Stimulated activated naive B cell treated with anti-CD40 and anti-IgM and Interleukin-4, amounts not matched to agents 10 μg/mL and 1 μg/mL and 100 μg/mL, for 72 hours (primary cell): ENCODE measurements at regions not wholly inside any gene's neighbourhood (a gene's known extent, or its start where the extent isn't known, plus 50 kb on each side); places are given as distances from the start of the nearest gene placed in this dataset.
"Not testable (repeated sequence)": the region's sequence is repeated elsewhere in the genome, so short reads cannot be mapped to it uniquely, and the experiment has no call there.

Source experiments
- ATAC-seq, 2 donors: fragments of 150-1000 bp; cut with Tn5 transposase; replicated peaks; 2 replicates each; pipeline ENCODE4 v1.10.0; 2021; ENCODE audit warnings: moderate library complexity in 1 of 2
- DNase-seq: peaks from one replicate; pipeline ENCODE4 v3.0.0; 2021
- H3K27ac Mint-ChIP-seq: one replicate; pipeline ENCODE4 v1.8.0; 2022; ENCODE audit warnings: mild to moderate bottlenecking, mixed read lengths
- H3K27me3 Mint-ChIP-seq, 2 donors: one replicate each; pipeline ENCODE4 v1.8.0; 2022; ENCODE audit warnings: mixed read lengths in 2 of 2
- H3K36me3 Mint-ChIP-seq, 2 donors: one replicate each; pipeline ENCODE4 v1.8.0; 2022; ENCODE audit warnings: mixed read lengths in 2 of 2, mild to moderate bottlenecking in 1 of 2
- H3K4me1 Mint-ChIP-seq, 2 donors: one replicate each; pipeline ENCODE4 v1.8.0; 2022; ENCODE audit warnings: mixed read lengths in 2 of 2, mild to moderate bottlenecking in 1 of 2
- H3K4me3 Mint-ChIP-seq, 2 donors: one replicate each; pipeline ENCODE4 v1.8.0; 2022; ENCODE audit warnings: mild to moderate bottlenecking in 2 of 2, mixed read lengths in 2 of 2, moderate library complexity in 1 of 2
- H3K9me3 Mint-ChIP-seq, 2 donors: one replicate each; pipeline ENCODE4 v1.8.0; 2022; ENCODE audit warnings: mixed read lengths in 2 of 2, mild to moderate bottlenecking in 1 of 2

DNA sequence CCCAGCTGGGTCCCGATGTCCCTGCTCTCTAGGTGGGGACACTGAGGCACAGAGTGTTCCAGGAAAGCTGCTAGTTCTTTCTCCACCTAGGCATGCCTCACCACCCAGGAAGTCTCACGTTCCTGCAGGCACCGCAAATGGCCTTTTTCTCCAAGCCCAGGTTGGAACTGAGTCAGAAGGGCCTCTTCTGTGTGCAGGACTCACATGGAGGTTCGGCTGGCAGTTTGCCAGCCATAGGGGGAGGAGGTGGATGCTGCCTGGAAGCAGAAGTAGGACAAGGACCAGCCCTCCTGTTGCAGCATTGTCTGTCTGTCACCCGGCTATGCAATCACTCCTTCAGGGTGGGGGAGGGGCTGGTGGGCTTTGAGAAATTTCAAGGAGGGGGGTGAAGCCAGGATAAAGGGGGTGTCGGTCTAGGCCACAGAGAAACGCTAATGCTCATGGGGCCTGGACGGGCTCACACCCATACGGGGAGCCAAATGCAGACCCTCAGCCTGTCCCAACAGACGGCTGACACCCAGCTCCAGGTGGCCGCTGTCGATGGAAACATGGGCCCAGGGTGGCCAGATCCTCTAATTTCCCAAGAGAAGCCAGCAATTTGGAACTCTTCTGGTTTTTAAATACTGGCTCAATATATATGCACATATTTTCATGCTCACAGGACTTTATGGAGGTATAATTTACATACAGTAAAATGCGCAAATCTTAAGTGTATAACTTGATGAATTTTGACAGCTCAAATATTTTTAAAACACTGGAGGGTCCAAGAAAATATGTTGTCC, 120.5 kb downstream of the PHETA1 start:
- Mint-ChIP-seq H3K9me3 (peaks cover 3 to 5% of the 10 kb centered on the region in 2 donors), H3K4me1 (no peaks in the 10 kb centered on the region), H3K36me3 (no peaks in the 10 kb centered on the region), H3K27me3 (peaks cover 12 to 42% of the 10 kb centered on the region in 2 donors), H3K4me3 (no peak overlapping the region), H3K27ac (no peak overlapping the region)
- no peak for DNase-seq
- no peak for ATAC-seq

DNA sequence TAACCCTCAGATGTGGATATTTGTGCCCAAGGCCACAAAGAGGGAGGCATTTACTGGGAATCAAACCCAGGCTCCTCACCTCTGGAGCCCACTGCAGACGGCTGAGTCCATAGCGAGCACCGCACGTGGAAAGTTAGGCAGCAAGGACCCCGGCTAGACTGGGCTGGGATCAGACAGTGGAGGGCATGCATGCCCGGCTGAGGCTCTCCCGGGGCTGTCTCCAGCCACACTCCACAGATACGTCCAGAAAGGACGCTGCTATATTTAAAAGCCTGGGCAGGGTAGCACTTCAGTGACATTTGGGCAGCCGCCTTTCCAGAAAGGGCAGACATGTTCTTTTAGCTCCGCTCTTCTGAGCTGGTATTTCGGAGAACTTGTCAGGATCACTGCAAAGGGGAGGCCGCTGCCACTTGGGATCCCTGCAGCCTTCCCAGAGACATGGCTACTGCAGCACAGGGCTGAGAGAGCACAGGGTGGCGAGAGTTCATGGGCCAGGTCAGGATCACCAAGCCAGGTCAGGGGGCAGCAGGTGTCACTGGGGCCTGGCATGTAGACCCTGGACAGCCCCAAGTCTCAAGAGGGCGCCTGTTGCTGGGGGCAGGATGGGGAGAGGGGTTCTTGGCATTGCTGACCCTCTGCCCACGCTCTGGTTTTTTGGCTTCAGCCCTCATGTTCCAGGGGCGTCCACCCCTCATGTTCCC, 121.7 kb downstream of the PHETA1 start:
- Mint-ChIP-seq H3K36me3 (no peaks in the 10 kb centered on the region), H3K27me3 (peaks cover 8 to 32% of the 10 kb centered on the region in 2 donors), H3K27ac (no peak overlapping the region), H3K4me3 (no peak overlapping the region), H3K9me3 (peaks cover 4 to 6% of the 10 kb centered on the region in 2 donors), H3K4me1 (no peaks in the 10 kb centered on the region)
- no peak for ATAC-seq
- DNase-seq = no peak

DNA sequence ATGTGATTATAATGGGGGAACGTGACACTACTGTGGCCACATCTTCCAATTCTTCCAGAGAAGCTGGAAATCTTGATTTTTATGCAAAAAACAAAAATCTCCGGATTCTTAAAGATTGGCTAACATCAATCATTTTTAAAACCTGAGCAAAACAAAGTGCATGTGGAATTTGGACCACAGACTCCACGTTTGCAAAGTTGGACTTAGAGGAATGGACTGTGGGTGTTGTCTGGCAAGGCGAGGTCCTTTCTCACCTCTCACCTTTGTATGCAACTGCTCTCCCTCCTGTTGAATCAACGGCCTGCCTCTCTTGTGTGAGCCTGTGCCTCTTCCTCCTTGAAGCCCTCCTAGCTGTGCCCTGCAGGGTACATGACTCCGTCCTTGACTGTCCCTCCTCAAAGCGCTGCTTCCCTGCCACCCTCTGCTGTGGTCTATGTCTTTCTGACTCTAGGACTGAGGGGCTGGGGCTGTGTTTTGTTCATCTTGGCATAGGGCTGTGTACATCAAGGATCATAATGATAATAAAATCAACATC, 122.4 kb downstream of the PHETA1 start:
- DNase-seq = no peak
- Mint-ChIP-seq H3K4me3 (no peak overlapping the region), H3K27me3 (peaks cover 5 to 28% of the 10 kb centered on the region in 2 donors)

DNA sequence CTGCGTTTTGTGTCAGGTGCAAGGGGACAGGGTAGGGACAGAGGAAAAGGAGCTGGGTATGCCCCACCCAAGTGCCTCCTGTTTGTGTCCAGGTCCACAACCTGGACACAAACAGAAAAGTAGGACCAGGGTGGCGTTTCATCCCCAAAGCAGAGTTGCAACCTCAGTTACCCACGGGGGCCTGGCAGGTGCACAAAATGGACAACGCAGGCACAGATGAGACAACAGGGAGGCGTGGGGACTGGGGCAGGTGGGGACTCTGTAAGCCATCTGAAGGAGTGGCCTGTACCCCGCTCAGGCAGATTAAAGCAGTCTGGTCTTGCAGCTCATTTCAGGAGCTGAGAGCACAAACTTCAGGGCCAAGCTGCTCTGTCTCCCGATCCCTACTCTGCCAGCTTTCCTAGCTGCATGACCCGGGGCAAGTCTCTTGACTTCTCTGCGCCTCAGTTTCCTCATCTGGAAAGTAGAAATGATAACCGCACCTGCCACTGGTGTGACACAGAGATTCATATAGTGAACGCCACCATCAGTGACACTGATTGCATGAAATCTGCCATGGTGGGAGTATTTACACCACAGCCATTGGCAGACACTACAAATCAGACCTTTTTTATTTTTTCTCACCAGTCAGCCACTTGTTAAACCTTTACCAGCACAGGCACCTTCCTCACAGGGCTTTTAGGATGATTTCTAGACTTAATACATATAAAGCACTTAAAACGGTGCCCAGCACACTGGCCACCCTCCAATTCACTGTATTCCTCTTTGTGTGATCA, 123.0 kb downstream of the PHETA1 start:
- H3K9me3 Mint-ChIP-seq = peaks cover 4 to 6% of the 10 kb centered on the region in 2 donors
- no peak for DNase-seq
- H3K36me3 Mint-ChIP-seq = no peaks in the 10 kb centered on the region
- no peaks in the 10 kb centered on the region for H3K4me1 Mint-ChIP-seq
- no peak overlapping the region for H3K27ac Mint-ChIP-seq
- H3K27me3 Mint-ChIP-seq = peaks cover 7 to 27% of the 10 kb centered on the region in 2 donors
- ATAC-seq = no peak
- H3K4me3 Mint-ChIP-seq = no peak overlapping the region

More for the DNA sequence above, 122.4 kb downstream of the PHETA1 start:
- Mint-ChIP-seq H3K4me1 (no peaks in the 10 kb centered on the region), H3K36me3 (no peaks in the 10 kb centered on the region), H3K9me3 (peaks cover 4 to 6% of the 10 kb centered on the region in 2 donors), H3K27ac (no peak overlapping the region)
- no peak for ATAC-seq

DNA sequence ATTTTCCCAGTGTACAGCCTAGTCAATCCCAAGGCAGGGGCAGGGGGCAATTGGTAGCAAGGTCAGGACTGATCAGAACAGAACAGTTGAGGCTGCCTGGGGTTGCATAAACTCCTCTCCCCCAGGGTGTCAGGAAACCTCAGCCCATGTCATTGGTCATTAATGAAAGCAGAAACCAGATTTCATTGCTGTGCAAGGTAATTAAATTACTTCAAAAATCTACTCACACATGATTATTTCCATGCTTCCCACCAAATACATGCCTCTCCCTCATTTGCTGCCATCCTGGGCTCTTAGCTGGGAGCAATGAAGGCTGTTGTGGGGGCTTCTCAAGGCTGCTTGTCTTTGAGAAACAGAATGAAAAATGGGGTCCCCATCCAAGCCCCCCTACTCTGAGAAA, 124.2 kb downstream of the PHETA1 start:
- ATAC-seq = no peak
- no peaks in the 10 kb centered on the region for H3K36me3 Mint-ChIP-seq

DNA sequence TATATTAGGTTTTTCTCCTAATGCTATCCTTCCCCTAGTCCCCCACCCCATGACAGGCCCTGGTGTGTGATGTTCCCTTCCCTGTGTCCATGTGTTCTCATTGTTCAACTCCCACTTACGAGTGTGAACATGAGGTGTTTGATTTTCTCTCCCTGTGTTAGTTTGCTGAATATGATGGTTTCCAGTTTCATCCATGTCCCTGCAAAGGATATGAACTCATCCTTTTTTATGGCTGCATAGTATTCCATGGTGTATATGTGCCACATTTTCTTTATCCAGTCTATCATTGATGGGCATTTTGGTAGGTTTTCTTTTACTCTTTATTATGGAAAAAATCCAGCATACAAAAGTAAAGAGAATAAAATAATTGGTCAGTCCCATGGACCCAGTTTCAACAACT, 126.1 kb downstream of the PHETA1 start:
- not testable (repeated sequence) for H3K9me3 Mint-ChIP-seq, H3K27ac Mint-ChIP-seq

More for the DNA sequence above, 124.2 kb downstream of the PHETA1 start:
- Mint-ChIP-seq H3K27me3 (peaks cover 16 to 30% of the 10 kb centered on the region in 2 donors), H3K27ac (no peak overlapping the region), H3K9me3 (peaks cover 4 to 6% of the 10 kb centered on the region in 2 donors), H3K4me3 (no peak overlapping the region), H3K4me1 (no peaks in the 10 kb centered on the region)
- DNase-seq = no peak

DNA sequence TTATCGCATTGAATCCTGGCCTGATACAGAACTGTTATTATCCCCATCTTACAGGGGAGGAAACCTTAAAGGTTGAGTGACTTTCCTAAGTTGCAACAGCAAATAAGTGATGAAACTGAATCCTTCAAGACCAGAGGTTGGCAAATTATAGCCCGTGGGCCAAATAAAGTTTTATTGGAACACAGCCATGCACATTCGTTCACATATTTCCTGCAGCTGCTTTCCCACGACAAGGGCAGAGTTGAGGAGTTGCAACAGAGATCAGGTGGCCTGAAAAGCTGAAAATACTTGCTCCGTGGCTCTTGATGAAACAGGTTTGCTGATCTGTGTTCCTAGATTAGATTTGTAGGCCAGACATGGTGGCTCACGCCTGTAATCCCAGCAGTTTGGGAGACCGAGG, 126.7 kb downstream of the PHETA1 start:
- Mint-ChIP-seq H3K9me3 (peaks cover 4 to 6% of the 10 kb centered on the region in 2 donors), H3K27ac (no peak overlapping the region), H3K36me3 (no peaks in the 10 kb centered on the region), H3K4me3 (no peak overlapping the region), H3K4me1 (no peaks in the 10 kb centered on the region), H3K27me3 (peaks cover 25 to 26% of the 10 kb centered on the region in 2 donors)
- DNase-seq (no peak), ATAC-seq (no peak)

More for the DNA sequence above, 126.1 kb downstream of the PHETA1 start:
- H3K4me1 Mint-ChIP-seq, DNase-seq, H3K4me3 Mint-ChIP-seq, ATAC-seq, H3K36me3 Mint-ChIP-seq: not testable (repeated sequence)
- H3K27me3 Mint-ChIP-seq = peaks cover 20 to 22% of the 10 kb centered on the region in 2 donors

DNA sequence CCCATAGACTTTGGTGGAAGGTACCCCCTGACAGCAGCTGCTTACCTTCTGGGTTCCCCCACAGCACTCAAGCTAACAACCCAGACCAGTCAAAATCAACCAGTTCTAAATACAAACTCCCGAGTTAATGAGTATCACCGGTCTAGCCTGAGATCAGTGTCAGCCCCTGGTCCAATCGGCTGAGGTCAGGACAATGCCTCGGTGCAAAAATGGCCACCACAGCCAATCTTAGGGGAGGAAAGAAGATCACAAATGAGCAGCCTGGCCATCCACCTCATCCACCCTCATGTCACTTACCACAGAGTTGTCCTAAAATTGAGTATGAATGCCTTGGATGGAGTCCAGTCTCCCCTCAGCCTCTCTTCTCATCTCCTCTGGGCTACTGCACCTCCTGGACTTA, 128.5 kb downstream of the PHETA1 start:
- H3K27me3 Mint-ChIP-seq = peaks cover 20 to 25% of the 10 kb centered on the region in 2 donors

DNA sequence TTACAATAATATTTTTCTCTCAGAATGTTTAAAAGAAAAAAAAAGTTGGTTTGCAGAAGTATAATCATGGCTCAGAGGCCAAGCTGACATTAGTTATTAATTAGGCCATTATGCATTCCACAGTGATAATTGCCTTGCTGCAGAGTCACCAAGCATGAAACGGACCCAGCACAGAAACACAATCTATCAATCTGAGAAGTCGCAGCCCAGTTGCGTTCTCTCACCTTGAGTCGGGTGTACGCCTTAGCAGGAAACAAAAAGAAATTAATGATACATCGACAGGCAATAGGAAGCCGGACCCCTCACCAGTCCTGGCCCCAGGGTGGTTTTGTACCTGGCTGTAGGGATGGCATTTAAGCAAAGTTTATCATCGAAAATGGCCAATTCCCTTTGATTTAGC, 129.7 kb downstream of the PHETA1 start:
- DNase-seq (no peak), ATAC-seq (no peak)
- peaks cover 21 to 28% of the 10 kb centered on the region in 2 donors for H3K27me3 Mint-ChIP-seq
- H3K4me1 Mint-ChIP-seq = no peaks in the 10 kb centered on the region
- peaks cover 3 to 9% of the 10 kb centered on the region in 2 donors for H3K9me3 Mint-ChIP-seq
- H3K4me3 Mint-ChIP-seq = no peak overlapping the region
- no peak overlapping the region for H3K27ac Mint-ChIP-seq
- no peaks in the 10 kb centered on the region for H3K36me3 Mint-ChIP-seq

More for the DNA sequence above, 128.5 kb downstream of the PHETA1 start:
- peaks cover 6 to 11% of the 10 kb centered on the region in 2 donors for H3K9me3 Mint-ChIP-seq
- H3K4me3 Mint-ChIP-seq = no peak overlapping the region
- DNase-seq (no peak), ATAC-seq (no peak)
- H3K27ac Mint-ChIP-seq = no peak overlapping the region
- H3K4me1 Mint-ChIP-seq = no peaks in the 10 kb centered on the region
- no peaks in the 10 kb centered on the region for H3K36me3 Mint-ChIP-seq

DNA sequence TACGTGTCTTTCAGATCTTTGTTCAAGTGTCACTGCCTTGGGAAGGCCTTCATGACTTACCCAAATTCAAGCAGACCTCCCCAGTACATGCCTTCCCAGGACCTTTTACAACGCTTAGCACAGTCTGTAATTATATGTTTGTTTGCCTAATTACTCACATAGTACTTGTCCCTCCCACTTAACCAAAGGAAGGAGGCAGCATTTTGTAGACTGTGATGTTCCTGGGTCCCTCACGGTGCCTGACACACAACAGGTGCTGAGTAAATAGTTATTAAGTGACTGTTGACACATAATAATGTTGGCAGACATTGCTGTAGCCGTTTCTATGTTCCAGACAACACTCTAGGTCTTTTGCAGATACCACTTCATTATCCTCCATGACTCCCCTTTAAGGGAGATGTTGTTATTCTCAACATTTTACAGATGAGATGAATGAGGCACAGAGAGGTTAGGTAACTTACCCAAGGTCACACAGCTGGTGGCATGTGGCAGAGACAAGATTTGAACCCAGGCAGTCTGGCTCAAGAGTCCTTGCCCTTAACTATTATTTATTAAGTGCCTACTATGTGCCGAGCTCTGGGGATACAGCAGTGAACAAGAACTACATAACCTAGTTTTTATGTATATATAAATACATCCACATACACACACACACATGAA, 130.7 kb downstream of the PHETA1 start:
- no peak for ATAC-seq
- Mint-ChIP-seq H3K36me3 (no peaks in the 10 kb centered on the region), H3K27me3 (peaks cover 21 to 29% of the 10 kb centered on the region in 2 donors), H3K27ac (peak overlapping the region; percentile 5), H3K9me3 (peaks cover 3 to 7% of the 10 kb centered on the region in 2 donors), H3K4me3 (no peak overlapping the region), H3K4me1 (no peaks in the 10 kb centered on the region)
- no peak for DNase-seq

DNA sequence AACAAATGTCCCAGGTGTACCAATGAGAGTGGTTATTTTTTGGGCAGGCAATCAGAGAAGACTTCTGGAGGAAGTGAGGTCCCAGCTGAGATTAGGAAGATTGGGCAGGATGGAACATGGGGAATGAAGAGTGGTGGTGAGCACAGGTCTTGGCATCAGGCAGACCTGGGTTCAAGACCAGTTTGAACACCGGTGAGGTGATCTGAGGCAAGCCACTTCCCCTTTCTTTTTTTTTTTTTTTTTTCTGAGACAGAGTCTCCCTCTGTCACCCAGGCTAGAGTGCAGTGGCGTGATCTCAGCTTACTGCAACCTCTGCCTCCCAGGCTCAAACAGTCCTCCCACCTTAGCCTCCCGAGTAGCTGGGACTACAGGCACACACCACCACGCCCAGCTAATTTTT, 134.4 kb downstream of the PHETA1 start:
- not testable (repeated sequence) for H3K4me1 Mint-ChIP-seq, H3K36me3 Mint-ChIP-seq

DNA sequence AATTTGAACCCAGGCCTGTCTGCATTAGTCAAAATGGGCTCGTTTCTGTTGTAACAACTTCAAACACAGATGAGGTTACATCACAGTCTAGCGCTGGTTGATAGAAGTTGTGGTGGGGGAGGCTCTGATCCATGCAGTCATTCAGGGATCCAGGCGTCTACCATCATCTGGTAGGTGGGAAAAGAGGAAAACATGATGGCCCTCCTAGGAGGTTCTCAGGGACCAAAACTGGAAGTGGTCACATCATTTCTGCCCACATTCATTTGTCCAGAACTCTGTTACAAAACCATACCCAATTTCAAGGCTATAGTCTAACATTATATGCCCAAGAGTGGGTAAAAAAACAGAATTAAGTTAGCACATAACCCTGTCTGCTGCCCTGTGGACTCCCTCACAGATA, 135.1 kb downstream of the PHETA1 start:
- H3K4me1 Mint-ChIP-seq = no peaks in the 10 kb centered on the region
- no peak for ATAC-seq
- no peak overlapping the region for H3K4me3 Mint-ChIP-seq
- DNase-seq = no peak
- H3K9me3 Mint-ChIP-seq = peaks cover 1 to 5% of the 10 kb centered on the region in 2 donors
- no peaks in the 10 kb centered on the region for H3K36me3 Mint-ChIP-seq
- H3K27ac Mint-ChIP-seq = no peak overlapping the region
- H3K27me3 Mint-ChIP-seq = peaks cover 28 to 38% of the 10 kb centered on the region in 2 donors

More for the DNA sequence above, 134.4 kb downstream of the PHETA1 start:
- peaks cover 25 to 41% of the 10 kb centered on the region in 2 donors for H3K27me3 Mint-ChIP-seq
- H3K9me3 Mint-ChIP-seq, H3K27ac Mint-ChIP-seq, ATAC-seq, H3K4me3 Mint-ChIP-seq, DNase-seq: not testable (repeated sequence)

DNA sequence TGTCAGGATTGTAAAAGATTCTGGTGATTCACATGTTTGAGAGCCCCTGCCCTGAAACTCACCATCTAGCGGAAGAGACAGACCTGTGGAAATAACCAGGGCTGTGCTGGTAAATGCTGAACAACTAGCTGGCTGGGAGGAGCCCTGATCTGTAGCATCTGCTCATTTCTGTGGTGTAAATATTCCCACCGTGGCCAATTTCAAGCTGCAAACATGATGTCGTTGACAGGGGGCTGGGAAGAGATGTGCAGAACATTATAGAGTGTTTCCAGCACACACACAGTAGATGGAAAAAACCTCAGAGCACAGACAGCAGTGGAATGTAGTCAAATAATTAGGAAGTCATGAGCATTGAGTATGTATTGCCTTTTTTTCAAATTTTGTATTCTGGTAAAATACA, 138.2 kb downstream of the PHETA1 start:
- Mint-ChIP-seq H3K9me3 (peaks cover 0 to 1% of the 10 kb centered on the region in 2 donors), H3K27ac (no peak overlapping the region), H3K27me3 (peaks cover 25 to 44% of the 10 kb centered on the region in 2 donors), H3K4me1 (no peaks in the 10 kb centered on the region), H3K4me3 (no peak overlapping the region), H3K36me3 (no peaks in the 10 kb centered on the region)
- DNase-seq (no peak), ATAC-seq (no peak)
